ENCODE measurements at regions not wholly inside any gene's neighbourhood (a gene's known extent, or its start where the extent isn't known, plus 50 kb on each side); places are given as distances from the start of the nearest gene placed in this dataset.

- in situ Hi-C loops (cut with MboI; ENCODE audit: low sequenced_read_pairs, unreplicated experiment), result no loop called here
- TF ChIP-seq, protein P1, sequence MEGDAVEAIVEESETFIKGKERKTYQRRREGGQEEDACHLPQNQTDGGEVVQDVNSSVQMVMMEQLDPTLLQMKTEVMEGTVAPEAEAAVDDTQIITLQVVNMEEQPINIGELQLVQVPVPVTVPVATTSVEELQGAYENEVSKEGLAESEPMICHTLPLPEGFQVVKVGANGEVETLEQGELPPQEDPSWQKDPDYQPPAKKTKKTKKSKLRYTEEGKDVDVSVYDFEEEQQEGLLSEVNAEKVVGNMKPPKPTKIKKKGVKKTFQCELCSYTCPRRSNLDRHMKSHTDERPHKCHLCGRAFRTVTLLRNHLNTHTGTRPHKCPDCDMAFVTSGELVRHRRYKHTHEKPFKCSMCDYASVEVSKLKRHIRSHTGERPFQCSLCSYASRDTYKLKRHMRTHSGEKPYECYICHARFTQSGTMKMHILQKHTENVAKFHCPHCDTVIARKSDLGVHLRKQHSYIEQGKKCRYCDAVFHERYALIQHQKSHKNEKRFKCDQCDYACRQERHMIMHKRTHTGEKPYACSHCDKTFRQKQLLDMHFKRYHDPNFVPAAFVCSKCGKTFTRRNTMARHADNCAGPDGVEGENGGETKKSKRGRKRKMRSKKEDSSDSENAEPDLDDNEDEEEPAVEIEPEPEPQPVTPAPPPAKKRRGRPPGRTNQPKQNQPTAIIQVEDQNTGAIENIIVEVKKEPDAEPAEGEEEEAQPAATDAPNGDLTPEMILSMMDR (IDR thresholded peaks at IDR 0.05; ENCODE audit: borderline replicate concordance, control extremely low read depth, extremely low read depth, insufficient read depth, missing control alignments), result no peak
- no peak for DNase-seq (ENCODE audit: low spot score)
Observed at GRCh38 chr21:27085387-27085786, 118.5 kb upstream of the ADAMTS5 start.

- TF ChIP-seq, protein P1 (IDR thresholded peaks at IDR 0.05; ENCODE audit: borderline replicate concordance, control extremely low read depth, extremely low read depth, insufficient read depth, missing control alignments), result no peak
- no peak for DNase-seq (ENCODE audit: low spot score)
- in situ Hi-C loops (cut with MboI; ENCODE audit: low sequenced_read_pairs, unreplicated experiment), result no loop called here
Observed at GRCh38 chr21:27083144-27083543, 116.3 kb upstream of the ADAMTS5 start.

- DNase-seq (ENCODE audit: low spot score), result no peak
- TF ChIP-seq, protein P1 (IDR thresholded peaks at IDR 0.05; ENCODE audit: borderline replicate concordance, control extremely low read depth, extremely low read depth, insufficient read depth, missing control alignments), result no peak
- in situ Hi-C loops (cut with MboI; ENCODE audit: low sequenced_read_pairs, unreplicated experiment), result no loop called here
Observed at GRCh38 chr21:27082431-27083010, 115.6 kb upstream of the ADAMTS5 start.

GRCh38 chr21:27079636-27080240 lies 112.8 kb upstream of the ADAMTS5 start:
- no peak for DNase-seq (ENCODE audit: low spot score)
- in situ Hi-C loops (cut with MboI; ENCODE audit: low sequenced_read_pairs, unreplicated experiment), result no loop called here

DNA sequence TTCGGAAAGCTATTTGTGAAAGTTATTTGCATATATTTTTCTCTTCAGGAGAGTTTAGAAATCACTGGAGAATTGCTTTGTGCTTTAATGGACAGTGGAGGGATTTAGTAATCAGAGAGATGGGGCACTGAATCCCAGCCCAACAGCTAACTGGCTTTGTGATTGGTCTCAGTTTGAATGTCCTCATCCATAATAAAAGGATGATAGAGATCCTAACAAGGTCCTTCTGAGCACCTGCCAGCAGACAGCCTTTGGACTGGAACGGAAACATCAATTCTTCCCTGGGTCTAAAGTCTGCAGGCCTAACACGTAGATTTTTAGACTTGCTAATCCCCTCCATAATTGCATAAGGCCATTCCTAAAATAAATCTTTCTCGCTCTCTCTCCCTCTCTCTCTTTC lies 112.0 kb upstream of the ADAMTS5 start:
- in situ Hi-C loops (cut with MboI; ENCODE audit: low sequenced_read_pairs, unreplicated experiment), result no loop called here
- TF ChIP-seq, protein P1 (IDR thresholded peaks at IDR 0.05; ENCODE audit: borderline replicate concordance, control extremely low read depth, extremely low read depth, insufficient read depth, missing control alignments), result no peak
- no peak for DNase-seq (ENCODE audit: low spot score)

More at GRCh38 chr21:27079636-27080240, 112.8 kb upstream of the ADAMTS5 start:
- TF ChIP-seq, protein P1 (IDR thresholded peaks at IDR 0.05; ENCODE audit: borderline replicate concordance, control extremely low read depth, extremely low read depth, insufficient read depth, missing control alignments), result no peak

GRCh38 chr21:27077501-27077900 lies 110.6 kb upstream of the ADAMTS5 start:
- in situ Hi-C loops (cut with MboI; ENCODE audit: low sequenced_read_pairs, unreplicated experiment), result no loop called here
- TF ChIP-seq, protein P1 (IDR thresholded peaks at IDR 0.05; ENCODE audit: borderline replicate concordance, control extremely low read depth, extremely low read depth, insufficient read depth, missing control alignments), result no peak
- DNase-seq (ENCODE audit: low spot score), result no peak
